ENCODE measurements at regions not wholly inside any gene's neighbourhood (a gene's known extent, or its start where the extent isn't known, plus 50 kb on each side); places are given as distances from the start of the nearest gene placed in this dataset.
"Not testable (repeated sequence)": the region's sequence is repeated elsewhere in the genome, so short reads cannot be mapped to it uniquely, and the experiment has no call there.

- no peak for DNase-seq (ENCODE audit: low read depth in 2 of 2)
Measured at GRCh38 chr14:106802413-106803364, 1276.3 kb downstream of the TMEM121 start.

GRCh38 chr14:106803379-106803778 lies 1277.0 kb downstream of the TMEM121 start:
- no peak for DNase-seq (ENCODE audit: low read depth in 2 of 2)

GRCh38 chr14:106807493-106807892 lies 1281.1 kb downstream of the TMEM121 start:
- no peak for DNase-seq (ENCODE audit: low read depth in 2 of 2)

- DNase-seq (ENCODE audit: low read depth in 2 of 2), result no peak
Measured at GRCh38 chr14:106808458-106808857, 1282.1 kb downstream of the TMEM121 start.

GRCh38 chr14:106808907-106809306 lies 1282.5 kb downstream of the TMEM121 start:
- no peak for DNase-seq (ENCODE audit: low read depth in 2 of 2)

GRCh38 chr14:106809615-106810014 lies 1283.2 kb downstream of the TMEM121 start:
- DNase-seq (ENCODE audit: low read depth in 2 of 2), result no peak

- not testable (repeated sequence) for DNase-seq (ENCODE audit: low read depth in 2 of 2)
Measured at GRCh38 chr14:106810168-106810567, 1283.8 kb downstream of the TMEM121 start.

GRCh38 chr14:106811162-106811561 lies 1284.8 kb downstream of the TMEM121 start:
- no peak for DNase-seq (ENCODE audit: low read depth in 2 of 2)

GRCh38 chr14:106812788-106813476 lies 1286.5 kb downstream of the TMEM121 start:
- DNase-seq (ENCODE audit: low read depth in 2 of 2), result no peak

GRCh38 chr14:106813477-106813823 lies 1287.1 kb downstream of the TMEM121 start:
- DNase-seq (ENCODE audit: low read depth in 2 of 2), result no peak

- DNase-seq (ENCODE audit: low read depth in 2 of 2), result no peak
Measured at GRCh38 chr14:106820119-106820518, 1293.7 kb downstream of the TMEM121 start.

GRCh38 chr14:106821119-106821518 lies 1294.7 kb downstream of the TMEM121 start:
- no peak for DNase-seq (ENCODE audit: low read depth in 2 of 2)

- no peak for DNase-seq (ENCODE audit: low read depth in 2 of 2)
Measured at GRCh38 chr14:106822905-106823304, 1296.5 kb downstream of the TMEM121 start.

GRCh38 chr14:106823552-106823951 lies 1297.2 kb downstream of the TMEM121 start:
- no peak for DNase-seq (ENCODE audit: low read depth in 2 of 2)

- no peak for DNase-seq (ENCODE audit: low read depth in 2 of 2)
Measured at GRCh38 chr14:106826833-106827369, 1300.5 kb downstream of the TMEM121 start.

GRCh38 chr14:106831322-106831720 lies 1304.9 kb downstream of the TMEM121 start:
- DNase-seq (ENCODE audit: low read depth in 2 of 2), result no peak

GRCh38 chr14:106837870-106838269 lies 1311.5 kb downstream of the TMEM121 start:
- no peak for DNase-seq (ENCODE audit: low read depth in 2 of 2)

- DNase-seq (ENCODE audit: low read depth in 2 of 2), result no peak
Measured at GRCh38 chr14:106838991-106839769, 1312.8 kb downstream of the TMEM121 start.

GRCh38 chr14:106840258-106840657 lies 1313.9 kb downstream of the TMEM121 start:
- DNase-seq (ENCODE audit: low read depth in 2 of 2), result no peak

- DNase-seq (ENCODE audit: low read depth in 2 of 2), result no peak
Measured at GRCh38 chr14:106840991-106841390, 1314.6 kb downstream of the TMEM121 start.

GRCh38 chr14:106841701-106842100 lies 1315.3 kb downstream of the TMEM121 start:
- DNase-seq (ENCODE audit: low read depth in 2 of 2), result no peak

- no peak for DNase-seq (ENCODE audit: low read depth in 2 of 2)
Measured at GRCh38 chr14:106842687-106843086, 1316.3 kb downstream of the TMEM121 start.
